ENCODE measurements at regions not wholly inside any gene's neighbourhood (a gene's known extent, or its start where the extent isn't known, plus 50 kb on each side); places are given as distances from the start of the nearest gene placed in this dataset.
"Not testable (repeated sequence)": the region's sequence is repeated elsewhere in the genome, so short reads cannot be mapped to it uniquely, and the experiment has no call there.

DNA sequence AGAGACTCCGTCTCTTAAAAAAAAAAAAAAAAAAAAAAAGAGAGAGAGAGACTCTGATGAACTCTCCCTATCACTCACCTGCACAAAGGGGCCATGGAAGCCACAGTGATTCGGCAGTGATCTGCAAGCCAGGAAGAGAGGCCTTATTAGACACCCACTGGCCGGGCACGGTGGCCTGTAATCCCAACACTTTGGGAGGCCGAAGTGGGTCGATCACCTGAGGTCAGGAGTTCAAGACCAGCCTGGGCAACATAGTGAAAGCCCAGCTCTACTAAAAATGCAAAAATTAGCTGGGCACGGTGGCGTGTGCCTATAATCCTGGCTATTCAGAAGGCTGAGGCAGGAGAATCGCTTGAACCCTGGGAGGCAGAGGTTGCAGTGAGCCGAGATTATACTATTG lies 198.5 kb upstream of the WSCD1 start:
- no peak for DNase-seq

DNA sequence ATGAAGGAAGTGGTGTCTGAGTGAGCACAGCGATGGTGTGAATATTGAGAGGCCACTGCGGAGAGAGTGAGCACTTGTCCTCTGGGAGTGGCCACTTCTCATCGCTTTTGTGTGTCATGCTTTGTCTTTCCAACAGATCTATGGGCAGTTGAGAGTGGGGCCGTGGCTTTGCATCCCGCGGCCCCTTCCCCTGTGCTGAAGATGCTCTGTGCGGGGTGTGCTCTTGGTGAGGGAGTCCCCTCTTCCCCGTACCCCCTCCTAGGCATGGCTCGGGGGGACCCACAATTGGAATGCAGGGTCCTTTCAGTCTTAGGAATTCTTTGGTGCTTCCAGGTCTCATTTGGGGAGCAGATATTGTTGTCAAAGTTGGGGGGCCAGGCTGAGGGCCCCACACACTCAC lies 197.3 kb upstream of the WSCD1 start:
- DNase-seq = no peak

- no peak for DNase-seq
These were observed 196.4 kb upstream of the WSCD1 start for GRCh38 chr17:5873781-5874180.

DNA sequence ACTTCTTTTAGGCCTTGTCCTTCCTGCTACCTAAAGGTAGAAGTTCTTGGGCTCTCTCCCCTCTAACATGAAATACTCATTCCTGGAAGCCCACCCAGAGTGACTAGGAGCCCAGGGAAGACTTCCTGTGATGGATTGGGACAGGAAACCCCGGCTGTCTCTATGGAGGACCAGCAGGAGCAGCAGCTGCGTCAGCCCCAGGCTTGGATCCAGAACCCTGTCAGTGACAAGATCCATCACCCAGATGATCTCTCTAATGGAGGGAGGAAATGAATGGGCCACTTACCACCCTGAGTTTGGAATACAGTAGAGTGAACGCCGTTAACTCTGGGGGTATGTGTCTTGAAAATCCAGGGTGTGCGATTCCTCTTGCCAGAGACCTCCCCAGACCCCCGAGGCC lies 195.7 kb upstream of the WSCD1 start:
- no peak for DNase-seq

DNA sequence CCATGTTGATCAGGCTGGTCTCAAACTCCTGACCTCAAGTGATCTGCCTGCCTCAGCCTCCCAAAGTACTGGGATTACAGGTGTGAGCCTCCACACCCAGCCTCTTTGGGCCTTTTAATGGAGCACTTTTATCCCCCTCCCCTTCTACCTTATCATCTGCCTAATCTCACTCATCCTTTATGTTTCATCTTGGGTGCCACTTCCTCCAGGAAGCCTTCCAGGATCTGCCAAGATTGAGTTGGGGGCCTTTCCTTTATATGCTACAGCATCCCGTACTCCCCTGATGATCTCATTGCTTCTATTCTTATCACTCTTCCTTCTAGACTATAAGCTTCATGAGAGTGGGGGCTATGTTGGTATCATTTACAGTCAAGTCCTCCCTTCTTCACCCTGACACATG lies 192.8 kb upstream of the WSCD1 start:
- DNase-seq = no peak

DNA sequence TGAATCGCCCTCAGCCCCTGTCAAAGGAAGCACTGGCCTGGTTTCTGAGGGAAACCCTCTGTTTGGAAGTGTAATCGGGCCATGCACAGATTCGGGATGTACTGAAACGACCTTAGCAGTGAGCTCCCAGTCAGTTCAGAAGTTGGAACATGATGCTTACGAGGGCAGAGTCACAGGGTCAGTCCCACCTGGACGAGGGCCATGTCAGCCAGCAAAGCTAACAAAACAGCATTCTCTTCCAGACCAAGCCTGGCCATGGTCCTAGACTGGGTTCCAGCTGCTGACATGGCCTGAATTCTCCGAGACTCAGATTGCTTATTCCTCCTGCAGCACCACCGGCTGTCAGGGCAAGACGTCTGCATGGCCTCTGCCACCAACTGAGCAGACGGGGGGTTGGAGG lies 192.2 kb upstream of the WSCD1 start:
- DNase-seq = no peak

- DNase-seq = no peak
These were observed 188.3 kb upstream of the WSCD1 start for GRCh38 chr17:5881849-5882248.

GRCh38 chr17:5883775-5884665 lies 186.2 kb upstream of the WSCD1 start:
- DNase-seq = no peak

- DNase-seq = no peak
These were observed 184.8 kb upstream of the WSCD1 start for GRCh38 chr17:5885336-5885735.

- no peak for DNase-seq
These were observed 181.4 kb upstream of the WSCD1 start for GRCh38 chr17:5888811-5889210.

DNA sequence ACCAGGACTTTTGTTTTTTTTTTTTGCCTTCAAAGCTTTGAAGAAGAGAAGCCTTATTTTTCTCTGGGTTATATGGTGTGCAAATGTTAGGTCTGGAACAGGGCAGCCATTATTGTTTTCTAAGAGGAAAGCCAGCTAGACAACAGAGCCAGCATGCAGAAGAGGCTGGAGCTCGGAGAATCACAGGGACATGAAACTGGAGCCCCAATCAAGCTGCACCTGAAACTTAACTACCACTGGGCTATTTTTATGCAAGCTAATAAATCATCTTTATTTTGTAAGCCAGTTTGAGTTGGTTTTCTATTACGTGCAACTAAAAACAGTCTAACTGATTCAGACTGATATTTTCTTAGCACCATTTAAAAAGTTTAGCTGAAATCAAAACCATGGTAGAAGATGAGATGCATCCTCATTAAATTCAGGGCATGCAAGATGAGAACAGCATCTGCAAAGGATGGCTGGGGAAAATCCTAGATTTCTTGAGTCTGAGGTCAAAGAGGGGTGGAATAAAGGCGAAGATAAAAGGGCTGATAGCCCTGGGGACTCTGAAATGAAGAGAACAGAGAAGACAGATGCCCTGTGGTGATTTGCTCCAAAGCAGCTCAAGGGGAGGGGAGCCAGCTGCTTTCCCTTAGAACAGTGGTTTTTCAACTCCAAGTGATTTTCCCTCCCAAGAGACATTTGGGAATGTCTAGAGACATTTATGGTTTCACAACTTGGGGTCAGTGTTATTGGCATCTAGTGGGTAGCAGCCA lies 177.1 kb upstream of the WSCD1 start:
- no peak for DNase-seq

GRCh38 chr17:5893741-5894140 lies 176.4 kb upstream of the WSCD1 start:
- DNase-seq = no peak

DNA sequence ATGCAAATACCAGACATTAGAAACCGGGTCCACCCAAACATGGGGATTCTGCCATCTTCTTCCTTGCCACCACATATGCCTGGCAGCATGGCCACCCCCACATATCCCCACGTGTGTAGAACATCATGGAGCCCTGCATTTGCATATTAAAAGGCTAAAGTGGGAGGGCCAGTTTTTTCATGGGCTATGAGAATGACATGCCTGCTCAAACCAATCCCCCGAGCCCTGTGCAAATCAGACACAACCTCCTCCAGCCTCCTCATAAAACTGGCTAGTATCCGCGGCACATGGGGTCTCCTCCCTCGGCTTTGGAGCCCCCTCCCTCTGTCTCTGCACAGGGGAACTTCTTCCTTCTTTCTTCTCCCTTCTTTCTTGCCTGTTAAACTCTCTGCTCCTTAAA lies 174.9 kb upstream of the WSCD1 start:
- DNase-seq = no peak

DNA sequence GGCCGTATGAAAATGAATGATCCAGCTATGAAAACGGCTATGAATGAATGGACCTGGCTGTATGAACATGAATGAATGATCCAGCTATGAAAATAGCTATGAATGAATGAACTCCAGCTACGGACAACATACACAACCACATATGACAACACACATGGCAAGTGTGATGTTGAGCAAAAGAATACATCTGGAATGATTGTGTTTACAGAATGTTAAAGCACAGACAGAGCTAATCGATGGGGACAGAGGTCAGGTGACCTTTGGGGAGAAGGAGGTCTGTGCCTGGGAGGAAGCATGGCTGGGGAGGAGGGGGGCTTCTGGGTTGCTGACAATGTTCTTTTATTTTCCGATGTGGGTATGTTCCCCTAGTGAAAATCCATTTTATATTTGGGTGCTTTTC lies 174.0 kb upstream of the WSCD1 start:
- no peak for DNase-seq

- no peak for DNase-seq
These were observed 172.8 kb upstream of the WSCD1 start for GRCh38 chr17:5897275-5897911.

DNA sequence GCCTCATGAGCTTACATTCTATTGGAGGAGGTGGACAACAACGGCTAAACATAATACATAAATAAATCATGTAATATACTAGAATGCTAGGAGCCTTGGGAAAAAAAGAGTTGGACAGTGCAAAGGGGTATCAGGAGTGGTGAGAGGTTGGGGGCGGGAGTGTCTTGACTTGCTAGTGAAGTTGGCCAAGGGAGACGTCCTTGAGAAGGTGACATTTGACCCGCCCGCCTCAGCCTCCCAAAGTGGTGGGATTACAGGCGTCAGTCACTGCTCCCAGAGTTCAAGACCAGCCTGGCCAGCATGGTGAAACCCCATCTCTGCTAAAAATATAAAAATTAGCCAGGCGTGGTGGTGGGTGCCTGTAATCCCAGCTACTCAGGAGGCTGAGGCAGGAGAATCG lies 172.2 kb upstream of the WSCD1 start:
- not testable (repeated sequence) for DNase-seq

GRCh38 chr17:5898406-5898805 lies 171.8 kb upstream of the WSCD1 start:
- no peak for DNase-seq

DNA sequence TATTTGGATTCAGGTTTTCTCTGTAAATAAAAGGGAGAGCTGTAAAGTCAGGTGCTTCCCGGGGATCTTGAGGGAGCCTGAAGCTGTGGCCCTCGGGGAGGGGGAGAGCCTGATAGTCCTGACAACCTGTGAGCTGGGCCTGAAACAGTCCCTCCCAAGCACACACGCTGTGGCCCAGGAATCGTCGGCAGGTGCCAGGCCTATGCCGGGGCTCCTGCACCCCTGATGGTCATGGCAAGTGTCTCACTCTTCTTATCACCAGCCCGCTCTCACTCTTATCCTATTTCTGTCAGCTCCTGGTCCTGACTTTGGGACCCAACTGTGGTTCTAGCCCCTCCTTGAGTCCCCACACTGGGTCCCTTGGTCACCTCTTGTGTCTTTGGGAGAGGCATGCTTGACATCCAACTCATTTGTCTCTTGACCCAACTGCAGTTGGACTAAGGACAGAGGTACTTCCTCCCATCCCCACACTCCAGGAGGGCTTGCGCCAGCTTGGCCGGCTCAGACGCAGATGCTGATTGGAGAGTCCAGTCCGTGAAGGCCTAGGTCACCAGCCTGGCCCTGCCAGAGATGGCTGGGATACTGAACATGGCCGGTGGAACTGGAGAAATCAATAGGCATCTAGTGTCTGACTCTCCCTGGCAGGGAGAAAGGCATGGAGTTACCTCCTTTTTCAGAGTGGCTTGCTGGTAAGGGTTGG lies 170.5 kb upstream of the WSCD1 start:
- DNase-seq = no peak

GRCh38 chr17:5901731-5902130 lies 168.4 kb upstream of the WSCD1 start:
- no peak for DNase-seq

DNA sequence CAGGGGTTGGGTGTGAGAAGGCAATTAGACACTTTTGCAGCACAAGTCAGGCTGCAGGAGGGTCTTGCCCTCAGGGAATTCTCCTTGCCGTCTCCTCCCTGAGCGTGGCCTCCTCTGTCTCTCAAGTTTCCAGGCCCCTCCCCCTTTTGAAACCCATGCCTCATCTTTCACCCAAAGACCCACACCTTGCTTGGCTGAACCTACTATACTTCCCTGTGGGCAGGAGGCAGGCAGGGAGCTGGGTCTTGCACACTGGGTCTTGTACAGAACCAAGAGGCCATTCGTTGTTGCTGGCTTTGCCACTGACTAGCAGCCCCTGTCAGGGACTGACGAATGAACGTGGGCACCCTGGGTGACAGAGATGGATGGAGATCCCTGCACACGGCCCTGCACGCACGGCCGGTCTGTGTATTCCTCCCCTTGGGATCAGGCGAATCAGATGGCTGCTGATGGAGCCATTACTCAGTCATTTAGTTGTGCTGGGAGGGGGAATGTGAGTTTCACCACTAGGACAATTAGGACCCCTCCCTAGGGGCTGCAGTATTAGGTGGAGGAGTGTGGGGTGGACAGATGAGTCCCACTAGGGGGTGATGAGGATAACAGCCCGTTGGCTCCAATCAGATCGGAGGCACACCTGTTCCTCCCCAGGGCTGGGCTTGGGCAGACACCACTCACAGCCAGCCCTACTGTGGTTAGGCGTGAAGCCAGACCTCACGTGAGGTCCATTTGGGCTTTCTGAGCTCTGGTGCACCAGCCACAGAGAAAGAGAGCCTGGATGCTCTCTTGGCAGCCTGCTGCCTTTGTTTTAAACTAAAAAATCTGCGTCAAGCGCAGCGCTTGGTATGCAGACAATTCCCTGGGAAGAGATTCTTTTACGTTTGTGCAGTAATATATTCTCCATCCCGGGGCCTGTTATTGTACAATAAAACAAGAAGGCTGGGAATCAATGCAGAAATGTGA lies 167.7 kb upstream of the WSCD1 start:
- no peak for DNase-seq

DNA sequence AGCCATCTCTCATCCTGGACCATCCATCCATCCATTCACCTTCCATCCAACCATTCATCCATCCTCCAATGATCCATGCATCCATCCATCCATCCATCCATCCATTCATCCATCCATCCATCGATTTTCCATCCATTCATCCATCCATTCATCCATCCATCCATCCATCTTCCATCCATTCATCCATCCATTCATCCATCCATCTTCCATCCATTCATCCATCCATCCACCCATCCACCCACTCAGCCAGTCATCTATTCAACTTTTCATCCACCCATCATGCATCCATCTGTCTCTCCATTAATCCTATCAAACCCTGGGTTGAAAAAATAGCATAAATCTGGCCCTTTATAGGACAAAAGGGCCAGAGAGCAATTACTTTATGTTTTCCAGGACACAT lies 158.3 kb upstream of the WSCD1 start:
- no peak for DNase-seq

GRCh38 chr17:5913032-5913531 lies 157.1 kb upstream of the WSCD1 start:
- DNase-seq = no peak

Measured in stimulated activated CD4-positive, alpha-beta T cell treated with anti-CD3 and anti-CD28 coated beads, Interleukin-2, amount 100 ng/mL, for 48 hours (primary cell).